Liver (tissue), 3 donors: ENCODE measurements at regions not wholly inside any gene's neighbourhood (a gene's known extent, or its start where the extent isn't known, plus 50 kb on each side); places are given as distances from the start of the nearest gene placed in this dataset.

Source experiments
- ATF3 ChIP-seq: IDR thresholded peaks from 2 replicates; pipeline ENCODE4 v1.6.1; 2016; ENCODE audit warnings: antibody characterized with exemption
- CTCF ChIP-seq: fragments of 150-350 bp; IDR thresholded peaks from 2 replicates; pipeline ENCODE4 v1.5.1; 2017; ENCODE audit warnings: improper control_type of control experiment, low read depth, low read length; ENCODE audit not compliant: missing input control
- EGR1 ChIP-seq, 2 donors: IDR thresholded peaks; 2 replicates each; pipeline ENCODE4 v1.6.1; 2016 to 2018; ENCODE audit warnings: antibody characterized with exemption in 2 of 2, low read depth in 2 of 2
- FOXA1 ChIP-seq: IDR thresholded peaks from 2 replicates; pipeline ENCODE4 v1.6.1; 2016; ENCODE audit warnings: antibody characterized with exemption
- FOXA2 ChIP-seq: IDR thresholded peaks from 2 replicates; pipeline ENCODE4 v1.6.1; 2016; ENCODE audit warnings: antibody characterized with exemption
- GABPA ChIP-seq, 2 donors: IDR thresholded peaks in 1 of 2; conservative IDR thresholded peaks in 1 of 2; 2 replicates each; pipeline ENCODE4 v1.6.1; 2016; ENCODE audit warnings: antibody characterized with exemption in 2 of 2, mild to moderate bottlenecking in 1 of 2, moderate library complexity in 1 of 2
- JUND ChIP-seq, 2 donors: IDR thresholded peaks; 2 replicates each; pipeline ENCODE4 v1.6.1; 2016; ENCODE audit warnings: antibody characterized with exemption in 2 of 2
- MAX ChIP-seq: IDR thresholded peaks from 2 replicates; pipeline ENCODE4 v1.6.1; 2016; ENCODE audit warnings: antibody characterized with exemption
- REST ChIP-seq: IDR thresholded peaks from 2 replicates; pipeline ENCODE4 v1.6.1; 2016; ENCODE audit warnings: antibody characterized with exemption, mild to moderate bottlenecking
- SP1 ChIP-seq: IDR thresholded peaks from 2 replicates; pipeline ENCODE4 v1.6.1; 2018; ENCODE audit warnings: antibody characterized with exemption, mild to moderate bottlenecking
- TAF1 ChIP-seq: conservative IDR thresholded peaks from 2 replicates; pipeline ENCODE4 v1.6.1; 2016; ENCODE audit warnings: antibody characterized with exemption, mild to moderate bottlenecking
- ZBTB33 ChIP-seq: IDR thresholded peaks from 2 replicates; pipeline ENCODE4 v1.6.1; 2016; ENCODE audit warnings: antibody characterized with exemption
- donor health status: healthy.
- donor health status: healthy.

DNA sequence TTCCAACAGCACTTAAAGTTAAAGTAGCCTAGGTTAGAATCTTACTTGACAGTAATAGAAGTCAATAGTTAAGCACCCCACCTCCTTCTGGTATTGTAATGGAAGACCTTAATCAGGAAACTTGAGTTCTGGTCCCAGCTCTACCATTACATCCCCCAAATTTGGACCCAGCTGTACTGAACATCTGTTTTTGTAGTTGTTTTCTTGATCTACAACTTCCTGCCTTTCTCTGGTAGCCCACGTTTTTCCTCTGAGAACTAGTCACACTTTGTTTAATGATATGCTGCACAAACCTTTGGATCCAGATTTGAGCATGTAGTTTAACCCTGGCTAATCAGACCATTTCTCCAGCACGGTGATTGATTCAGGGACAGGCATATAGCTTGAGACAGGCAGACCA is 505.0 kb downstream of the HS3ST4 start:
- TF ChIP-seq FOXA2, result no peak
- TF ChIP-seq EGR1 (IDR thresholded peaks at IDR 0.05; ENCODE audit: low read depth in 2 of 2), result no peak
- no peak for TF ChIP-seq TAF1
- no peak for TF ChIP-seq SP1
- no peak for TF ChIP-seq CTCF
- no peak for TF ChIP-seq JUND (IDR thresholded peaks at IDR 0.05)
- TF ChIP-seq MAX, result no peak
- TF ChIP-seq ATF3, result no peak
- TF ChIP-seq FOXA1, result no peak
- TF ChIP-seq ZBTB33, result no peak
- no peak for TF ChIP-seq REST
- TF ChIP-seq GABPA (IDR thresholded peaks at IDR 0.05 in 1 of 2, conservative IDR thresholded peaks at IDR 0.05 in 1 of 2), result no peak
